Psoas muscle (tissue), 7 donors: ENCODE measurements at regions not wholly inside any gene's neighbourhood (a gene's known extent, or its start where the extent isn't known, plus 50 kb on each side); places are given as distances from the start of the nearest gene placed in this dataset.
"Not testable (repeated sequence)": the region's sequence is repeated elsewhere in the genome, so short reads cannot be mapped to it uniquely, and the experiment has no call there.

Experiments
- ATAC-seq, 4 donors: fragments of 200-7000 bp; cut with Tn5 transposase; one replicate each; pipeline ENCODE4 v1.9.1; 2020; ENCODE audit warnings: moderate library complexity in 3 of 4, mild to moderate bottlenecking in 2 of 4
- DNase-seq, 2 donors: peaks; one replicate each; pipeline ENCODE4 v3.0.0-alpha.2; 2020
- H3K27ac ChIP-seq: fragments of 200-600 bp; one replicate; pipeline ENCODE4 v1.8.0; 2022
- H3K27me3 ChIP-seq, 3 donors: fragments of 200-600 bp in 1 of 3; one replicate each; pipeline versions ENCODE4 v1.6.1 to v1.8.0; 2013 to 2022; ENCODE audit warnings: low read length in 2 of 3, mild to moderate bottlenecking in 2 of 3, moderate library complexity in 1 of 3; ENCODE audit not compliant: insufficient read depth in 3 of 3
- H3K36me3 ChIP-seq, 2 donors: fragments of 200-600 bp in 1 of 2; one replicate each; pipeline versions ENCODE4 v1.6.1 to v1.8.0; 2013 to 2022; ENCODE audit warnings: low read depth in 1 of 2, mild to moderate bottlenecking in 1 of 2, moderate library complexity in 1 of 2; ENCODE audit not compliant: insufficient read depth in 1 of 2
- H3K4me1 ChIP-seq: fragments of 200-600 bp; one replicate; pipeline ENCODE4 v1.8.0; 2022
- H3K4me3 ChIP-seq: fragments of 200-600 bp; one replicate; pipeline ENCODE4 v1.8.0; 2022; ENCODE audit warnings: mild to moderate bottlenecking
- H3K9me3 ChIP-seq: fragments of 200-600 bp; one replicate; pipeline ENCODE4 v1.8.0; 2022
- WGBS, 3 donors: extraction: QIAGEN DNeasy Blood & Tissue Kit; methylation state at CpG; one replicate each; pipeline versions ENCODE4 v1.1.6 to v1.1.7; 2013; 5-methylcytosine and 5-hydroxymethylcytosine counted together
- intact Hi-C, 2 donors: fragments of 100-400 bp; cut with DNase I; formaldehyde crosslinking; loops; one replicate each; pipeline versions ENCODE4 v1.11.0 to v1.14.2; 2022
- TF ChIP-seq, protein P1 (sequence below): fragments of 200-600 bp; IDR thresholded peaks from one replicate; pipeline ENCODE4 v1.8.0; 2022; ENCODE audit warnings: antibody characterized with exemption
- donor health status: healthy with polysubstance abuse.
- donor health status: DM: no; HTN: no; CAD: no; lungs with moderate emphysema.
- donor health status: Bipolar disorder and iron deficiency.
- donor health status: healthy.
- donor health status: DM: yes; HTN: yes; CAD: no.
- donor health status: DM: no; HTN: no; CAD: no.
- donor health status: DM: yes; HTN: yes; CAD: no.

DNA sequence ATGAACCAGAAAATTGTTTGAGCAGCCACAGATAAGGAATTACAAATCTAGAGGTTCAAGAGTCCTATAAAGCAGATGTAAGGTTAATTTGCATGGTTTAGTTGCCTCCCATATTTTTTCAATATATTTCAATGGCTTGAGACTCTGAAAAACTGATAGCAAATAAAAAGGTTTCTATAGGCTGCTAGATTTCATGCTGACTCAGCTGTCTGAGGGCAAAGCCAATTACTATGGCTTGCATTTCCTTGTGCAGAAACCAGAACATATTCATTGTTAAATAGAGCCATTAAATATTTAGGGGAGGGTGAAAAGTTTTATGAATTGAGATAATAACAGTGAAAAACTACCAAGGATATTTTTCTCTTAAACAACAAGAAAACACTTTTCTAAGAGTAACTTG is 278.1 kb upstream of the CADM2 start:
- ATAC-seq (no peak), DNase-seq (no peak)
- no peaks in the 10 kb centered on the region for H3K9me3 ChIP-seq
- TF ChIP-seq, protein P1, sequence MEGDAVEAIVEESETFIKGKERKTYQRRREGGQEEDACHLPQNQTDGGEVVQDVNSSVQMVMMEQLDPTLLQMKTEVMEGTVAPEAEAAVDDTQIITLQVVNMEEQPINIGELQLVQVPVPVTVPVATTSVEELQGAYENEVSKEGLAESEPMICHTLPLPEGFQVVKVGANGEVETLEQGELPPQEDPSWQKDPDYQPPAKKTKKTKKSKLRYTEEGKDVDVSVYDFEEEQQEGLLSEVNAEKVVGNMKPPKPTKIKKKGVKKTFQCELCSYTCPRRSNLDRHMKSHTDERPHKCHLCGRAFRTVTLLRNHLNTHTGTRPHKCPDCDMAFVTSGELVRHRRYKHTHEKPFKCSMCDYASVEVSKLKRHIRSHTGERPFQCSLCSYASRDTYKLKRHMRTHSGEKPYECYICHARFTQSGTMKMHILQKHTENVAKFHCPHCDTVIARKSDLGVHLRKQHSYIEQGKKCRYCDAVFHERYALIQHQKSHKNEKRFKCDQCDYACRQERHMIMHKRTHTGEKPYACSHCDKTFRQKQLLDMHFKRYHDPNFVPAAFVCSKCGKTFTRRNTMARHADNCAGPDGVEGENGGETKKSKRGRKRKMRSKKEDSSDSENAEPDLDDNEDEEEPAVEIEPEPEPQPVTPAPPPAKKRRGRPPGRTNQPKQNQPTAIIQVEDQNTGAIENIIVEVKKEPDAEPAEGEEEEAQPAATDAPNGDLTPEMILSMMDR: no peak
- H3K4me3 ChIP-seq: no peak overlapping the region
- H3K27ac ChIP-seq: no peak overlapping the region
- intact Hi-C loops: no loop called here
- H3K4me1 ChIP-seq: no peaks in the 10 kb centered on the region
- no peaks in the 10 kb centered on the region for H3K36me3 ChIP-seq
- H3K27me3 ChIP-seq: no peaks in the 10 kb centered on the region

DNA sequence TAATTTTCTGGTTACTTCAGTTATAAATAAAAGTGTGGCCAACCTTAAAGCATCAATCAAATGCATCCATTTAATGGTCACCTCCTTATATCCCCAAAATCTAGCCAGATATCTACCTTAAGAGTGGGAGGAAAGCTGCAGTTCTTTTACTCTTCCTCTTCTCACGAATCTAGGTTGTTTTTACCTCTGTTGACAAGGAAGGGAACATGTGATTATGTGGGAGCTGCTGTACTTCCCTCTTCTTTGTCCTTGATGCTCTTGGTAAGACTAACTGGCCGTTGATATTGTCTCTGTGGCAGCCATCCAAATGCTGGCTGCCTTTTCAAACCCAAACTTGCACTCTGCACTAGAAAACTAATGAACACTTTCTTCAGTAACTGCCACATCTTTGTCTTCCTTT is 275.3 kb upstream of the CADM2 start:
- no peak for ATAC-seq

GRCh38 chr3:84685467-84685866 is 273.3 kb upstream of the CADM2 start:
- intact Hi-C loops: no loop called here
- TF ChIP-seq, protein P1: no peak
- no peak overlapping the region for H3K27ac ChIP-seq
- no peaks in the 10 kb centered on the region for H3K36me3 ChIP-seq
- H3K9me3 ChIP-seq: no peaks in the 10 kb centered on the region
- ATAC-seq (no peak), DNase-seq (no peak)
- peaks cover 0 to 3% (median 0%) of the 10 kb centered on the region in 3 donors for H3K27me3 ChIP-seq
- WGBS, 3 donors: 94 to 99% (median 97%) methylated on average over 3 of the region's 3 CpGs
- H3K4me1 ChIP-seq: no peaks in the 10 kb centered on the region
- no peak overlapping the region for H3K4me3 ChIP-seq

More for the DNA sequence above, 275.3 kb upstream of the CADM2 start:
- Histone ChIP-seq H3K9me3 (no peaks in the 10 kb centered on the region), H3K4me1 (no peaks in the 10 kb centered on the region), H3K36me3 (no peaks in the 10 kb centered on the region), H3K27me3 (peaks cover 0 to 3% (median 0%) of the 10 kb centered on the region in 3 donors), H3K4me3 (no peak overlapping the region), H3K27ac (no peak overlapping the region)
- 33 to 43% (median 42%) methylated on average over 2 of the region's 2 CpGs for WGBS, 3 donors
- TF ChIP-seq, protein P1: no peak
- intact Hi-C loops: no loop called here
- DNase-seq: no peak

DNA sequence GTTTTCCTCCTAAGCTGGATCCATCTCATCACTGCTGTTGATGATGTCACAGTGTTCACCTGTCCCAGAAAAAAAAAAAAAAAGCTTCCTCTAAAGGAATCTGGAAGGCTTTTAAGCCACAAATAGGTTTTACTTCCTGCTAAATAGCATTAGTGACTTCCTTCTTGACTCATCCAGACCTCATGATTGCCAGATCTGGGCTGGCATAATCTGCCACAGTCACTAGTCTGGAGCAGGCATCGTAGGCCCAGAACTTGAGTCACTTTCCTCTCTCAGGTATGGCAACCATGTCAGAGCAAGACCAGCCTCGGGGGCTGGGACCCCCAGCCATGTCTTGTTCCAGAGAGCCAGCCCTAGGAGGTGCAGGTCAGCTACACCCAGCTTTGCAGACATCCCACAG is 266.5 kb upstream of the CADM2 start:
- H3K9me3 ChIP-seq: no peaks in the 10 kb centered on the region
- TF ChIP-seq, protein P1: no peak
- no peaks in the 10 kb centered on the region for H3K4me1 ChIP-seq
- 64 to 71% (median 69%) methylated on average over 2 of the region's 2 CpGs for WGBS, 3 donors
- H3K27ac ChIP-seq: no peak overlapping the region
- H3K27me3 ChIP-seq: peaks cover 0 to 3% (median 0%) of the 10 kb centered on the region in 3 donors
- no peaks in the 10 kb centered on the region for H3K36me3 ChIP-seq
- ATAC-seq: no peak
- H3K4me3 ChIP-seq: no peak overlapping the region
- no peak for DNase-seq
- intact Hi-C loops: no loop called here

- ATAC-seq, H3K27me3 ChIP-seq, intact Hi-C loops, DNase-seq, H3K4me3 ChIP-seq, H3K36me3 ChIP-seq, H3K4me1 ChIP-seq, H3K27ac ChIP-seq, H3K9me3 ChIP-seq: not testable (repeated sequence)
- 58 to 73% (median 68%) methylated on average over 1 of the region's 1 CpG for WGBS, 3 donors
These were observed 248.5 kb upstream of the CADM2 start for GRCh38 chr3:84710288-84710687.
